Central memory CD8-positive, alpha-beta T cell (primary cell): ENCODE measurements at regions not wholly inside any gene's neighbourhood (a gene's known extent, or its start where the extent isn't known, plus 50 kb on each side); places are given as distances from the start of the nearest gene placed in this dataset.
"Not testable (repeated sequence)": the region's sequence is repeated elsewhere in the genome, so short reads cannot be mapped to it uniquely, and the experiment has no call there.

Experiments used
- ATAC-seq: fragments of 150-1000 bp; cut with Tn5 transposase; replicated peaks from 2 replicates; pipeline ENCODE4 v1.10.0; 2022; ENCODE audit warnings: mild to moderate bottlenecking, moderate FRiP score, moderate number of reproducible peaks; ENCODE audit not compliant: poor library complexity, severe bottlenecking; ENCODE audit errors: extremely low read depth
- DNase-seq, 2 donors: peaks; one replicate each; pipeline ENCODE4 v3.0.0; 2021; ENCODE audit warnings: low spot score in 2 of 2
- H3K27ac Mint-ChIP-seq: one replicate; pipeline ENCODE4 v1.8.0; 2022; ENCODE audit warnings: low read depth, mild to moderate bottlenecking, moderate library complexity, mixed read lengths
- H3K27me3 Mint-ChIP-seq: one replicate; pipeline ENCODE4 v1.8.0; 2022; ENCODE audit warnings: mixed read lengths
- H3K36me3 Mint-ChIP-seq: one replicate; pipeline ENCODE4 v1.8.0; 2022; ENCODE audit warnings: mild to moderate bottlenecking, moderate library complexity, mixed read lengths; ENCODE audit not compliant: insufficient read depth
- H3K4me1 Mint-ChIP-seq: one replicate; pipeline ENCODE4 v1.8.0; 2022; ENCODE audit warnings: mixed read lengths
- H3K4me3 Mint-ChIP-seq: one replicate; pipeline ENCODE4 v1.8.0; 2022; ENCODE audit warnings: mild to moderate bottlenecking, moderate library complexity, mixed read lengths
- H3K9me3 Mint-ChIP-seq: one replicate; pipeline ENCODE4 v1.8.0; 2022; ENCODE audit warnings: mixed read lengths

GRCh38 chrX:92611517-92611916 is 832.3 kb downstream of the PCDH11X start:
- DNase-seq, H3K4me1 Mint-ChIP-seq, H3K27ac Mint-ChIP-seq, H3K4me3 Mint-ChIP-seq, H3K27me3 Mint-ChIP-seq, ATAC-seq, H3K9me3 Mint-ChIP-seq, H3K36me3 Mint-ChIP-seq: not testable (repeated sequence)

- ATAC-seq, DNase-seq, H3K9me3 Mint-ChIP-seq, H3K27me3 Mint-ChIP-seq, H3K4me1 Mint-ChIP-seq, H3K36me3 Mint-ChIP-seq, H3K4me3 Mint-ChIP-seq, H3K27ac Mint-ChIP-seq: not testable (repeated sequence)
Measured at GRCh38 chrX:92626699-92627098, 847.5 kb downstream of the PCDH11X start.

- not testable (repeated sequence) for ATAC-seq, H3K9me3 Mint-ChIP-seq, H3K36me3 Mint-ChIP-seq, H3K27me3 Mint-ChIP-seq, H3K4me1 Mint-ChIP-seq, DNase-seq, H3K27ac Mint-ChIP-seq, H3K4me3 Mint-ChIP-seq
Measured at GRCh38 chrX:92657593-92657992, 878.4 kb downstream of the PCDH11X start.

- not testable (repeated sequence) for H3K4me1 Mint-ChIP-seq, ATAC-seq, H3K9me3 Mint-ChIP-seq, DNase-seq, H3K27ac Mint-ChIP-seq, H3K27me3 Mint-ChIP-seq, H3K4me3 Mint-ChIP-seq, H3K36me3 Mint-ChIP-seq
Measured at GRCh38 chrX:92659743-92660142, 880.6 kb downstream of the PCDH11X start.

- not testable (repeated sequence) for ATAC-seq, H3K4me3 Mint-ChIP-seq, H3K9me3 Mint-ChIP-seq, H3K27me3 Mint-ChIP-seq, H3K4me1 Mint-ChIP-seq, H3K36me3 Mint-ChIP-seq, DNase-seq, H3K27ac Mint-ChIP-seq
Measured at GRCh38 chrX:92692796-92693195, 913.6 kb downstream of the PCDH11X start.

DNA sequence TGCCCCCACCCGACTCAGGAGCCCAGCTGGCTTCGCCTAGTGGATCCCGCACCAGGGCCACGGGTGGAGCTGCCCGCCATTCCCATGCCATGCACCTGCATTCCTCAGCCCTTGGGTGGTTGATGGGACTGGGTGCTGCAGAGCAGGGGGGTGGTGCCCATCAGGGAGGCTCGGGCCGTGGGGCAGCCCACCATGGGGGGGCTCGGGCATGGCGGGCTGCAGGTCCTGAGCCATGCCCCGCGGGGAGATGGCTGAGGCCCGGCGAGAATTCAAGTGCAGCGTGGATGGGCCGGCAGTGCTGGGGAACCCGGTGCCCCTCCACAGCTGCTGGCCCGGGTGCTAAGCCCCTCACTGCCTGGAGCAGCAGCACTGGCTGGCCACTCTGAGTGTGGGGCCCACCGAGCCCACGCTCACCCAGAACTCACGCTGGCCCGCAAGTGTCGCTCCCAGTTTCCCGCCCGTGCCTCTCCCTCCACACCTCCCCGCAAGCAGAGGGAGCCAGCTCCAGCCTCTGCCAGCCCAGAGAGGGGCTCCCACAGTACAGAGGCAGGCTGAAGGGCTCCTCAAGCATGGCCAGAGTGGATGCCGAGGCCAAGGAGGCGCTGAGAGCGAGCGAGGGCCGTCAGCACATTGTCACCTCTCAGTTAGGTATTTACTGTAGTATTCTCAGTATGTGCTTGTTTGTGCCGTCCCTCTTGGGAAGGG is 920.4 kb downstream of the PCDH11X start:
- H3K27ac Mint-ChIP-seq, DNase-seq, H3K36me3 Mint-ChIP-seq, H3K4me1 Mint-ChIP-seq, H3K27me3 Mint-ChIP-seq, H3K4me3 Mint-ChIP-seq, H3K9me3 Mint-ChIP-seq: not testable (repeated sequence)
- ATAC-seq = peak; percentile 19

DNA sequence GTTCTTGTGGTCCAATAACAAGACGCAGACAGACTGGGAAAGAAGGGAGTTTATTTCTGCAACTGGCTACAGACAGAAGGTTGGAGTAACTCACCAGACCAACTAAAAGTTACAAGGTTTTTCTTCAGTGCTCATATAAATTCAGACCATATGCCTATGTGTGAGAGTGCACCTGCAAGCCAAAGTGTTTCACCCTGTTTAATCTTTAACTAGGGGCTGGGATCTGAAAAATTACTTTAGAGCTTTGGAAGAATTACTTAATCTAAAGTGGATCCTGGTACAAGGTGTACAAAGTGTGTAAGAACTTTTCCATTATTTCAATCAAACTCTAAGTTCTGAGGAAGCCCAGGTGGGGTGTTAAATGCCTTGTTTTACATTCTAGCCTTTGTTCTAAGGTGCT is 930.6 kb downstream of the PCDH11X start:
- H3K36me3 Mint-ChIP-seq, ATAC-seq, H3K4me3 Mint-ChIP-seq, H3K27me3 Mint-ChIP-seq, H3K4me1 Mint-ChIP-seq, H3K9me3 Mint-ChIP-seq, H3K27ac Mint-ChIP-seq, DNase-seq: not testable (repeated sequence)
